GM19238 (cell line): ENCODE measurements at regions not wholly inside any gene's neighbourhood (a gene's known extent, or its start where the extent isn't known, plus 50 kb on each side); places are given as distances from the start of the nearest gene placed in this dataset.

Experiments
- DNase-seq: peaks from one replicate; pipeline ENCODE4 v3.0.0; 2011; ENCODE audit warnings: low spot score; ENCODE audit not compliant: insufficient read length

GRCh38 chr14:49019467-49020115 is 566.6 kb downstream of the RPS29 start:
- no peak for DNase-seq

DNA sequence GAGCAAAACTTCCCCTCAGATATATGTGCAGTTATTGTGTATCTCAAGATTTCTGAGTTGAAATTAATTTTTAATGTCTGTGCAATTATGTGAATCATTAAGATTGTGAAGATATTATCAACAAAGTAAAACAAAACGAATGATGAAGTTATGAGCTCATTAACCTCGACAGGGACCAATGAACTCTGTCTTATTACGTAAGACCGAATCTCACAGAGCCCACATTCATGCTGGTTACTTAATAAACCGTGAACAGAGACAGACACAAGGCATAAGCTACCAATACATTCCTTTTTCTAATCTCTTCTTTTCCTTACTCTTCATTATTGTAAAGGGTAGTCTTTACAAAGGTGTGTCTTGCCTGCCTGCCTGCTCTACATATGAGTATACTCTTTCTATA is 568.7 kb downstream of the RPS29 start:
- DNase-seq, result no peak

- no peak for DNase-seq
Observed at GRCh38 chr14:49016381-49016780, 569.8 kb downstream of the RPS29 start.

DNA sequence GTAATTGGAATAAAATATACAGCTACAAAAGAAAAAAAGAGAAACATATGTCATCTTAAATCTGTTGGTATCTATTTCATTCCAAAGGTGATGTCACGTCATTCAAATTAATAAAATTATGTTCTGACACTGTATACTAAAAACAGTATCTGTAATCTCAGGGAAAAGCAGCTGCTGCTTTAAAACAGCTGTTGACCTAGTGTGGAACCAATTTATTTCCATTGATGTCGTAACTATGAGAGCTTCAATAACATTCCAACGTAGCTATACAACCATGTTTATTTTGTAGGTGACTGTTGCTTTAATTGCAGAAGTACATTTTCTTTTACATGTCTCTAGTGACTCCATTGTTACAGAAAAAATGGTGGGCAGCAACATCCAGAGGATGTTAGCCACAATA is 571.7 kb downstream of the RPS29 start:
- DNase-seq, result no peak

DNA sequence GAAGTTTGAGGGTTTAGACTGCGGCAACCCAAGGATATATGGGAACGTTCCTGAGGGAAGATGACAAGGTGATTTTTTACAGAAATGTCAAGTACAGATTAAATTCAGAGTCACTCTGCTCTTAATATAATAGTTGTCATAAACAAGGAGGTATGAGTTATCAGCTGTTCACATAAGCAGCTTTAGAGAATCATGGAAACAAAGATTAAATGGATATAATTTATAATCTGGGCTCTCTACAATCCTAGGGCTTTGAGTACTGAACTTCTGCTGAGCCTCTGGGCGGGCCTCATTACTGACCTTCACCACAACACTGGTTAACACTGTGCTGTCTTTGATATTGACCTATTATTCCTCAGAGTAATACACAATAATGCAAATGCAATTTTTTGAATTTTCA is 577.8 kb downstream of the RPS29 start:
- no peak for DNase-seq

DNA sequence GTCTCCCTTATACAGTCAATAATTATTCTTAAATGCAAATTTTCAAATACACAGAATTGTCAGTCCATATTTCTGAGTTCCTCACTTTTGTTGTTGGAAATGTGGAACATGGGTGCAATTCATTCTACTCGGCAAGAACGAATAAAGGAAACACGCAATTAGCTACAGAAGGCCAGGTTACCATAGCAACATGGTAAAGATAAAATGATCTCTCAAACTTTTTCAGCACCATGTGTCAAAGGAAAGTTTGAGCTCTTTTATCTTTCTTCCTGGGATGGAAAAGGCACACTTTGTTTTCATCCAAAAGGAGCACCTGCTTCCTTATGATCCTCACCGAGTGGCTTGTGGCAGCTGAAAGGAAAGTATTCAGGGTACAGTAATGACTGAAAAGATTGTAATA is 595.0 kb downstream of the RPS29 start:
- DNase-seq, result no peak

DNA sequence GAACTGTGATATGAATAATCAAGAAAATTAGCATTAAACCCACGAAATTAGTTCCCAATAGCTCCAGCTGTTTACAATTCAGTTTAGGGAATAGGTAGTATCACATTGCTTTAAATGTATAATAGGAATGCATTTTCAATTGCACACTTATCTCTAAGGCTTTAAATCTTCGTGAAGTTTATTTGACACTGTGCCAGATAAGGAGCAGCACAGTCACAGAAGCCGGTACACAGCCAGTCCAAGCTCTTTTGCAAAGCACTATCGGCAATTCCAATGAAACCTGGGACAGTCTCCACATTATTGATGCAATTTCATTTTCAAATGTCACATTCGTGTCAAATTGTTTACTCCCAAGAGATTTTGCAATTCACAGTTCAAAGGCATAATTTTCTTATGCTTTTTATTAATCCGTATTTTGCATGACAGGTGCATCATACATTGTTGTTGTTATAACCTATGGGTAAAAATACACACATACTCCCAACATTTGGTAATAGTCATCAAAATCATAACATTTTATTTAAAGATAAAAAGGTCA is 602.8 kb downstream of the RPS29 start:
- DNase-seq, result no peak

DNA sequence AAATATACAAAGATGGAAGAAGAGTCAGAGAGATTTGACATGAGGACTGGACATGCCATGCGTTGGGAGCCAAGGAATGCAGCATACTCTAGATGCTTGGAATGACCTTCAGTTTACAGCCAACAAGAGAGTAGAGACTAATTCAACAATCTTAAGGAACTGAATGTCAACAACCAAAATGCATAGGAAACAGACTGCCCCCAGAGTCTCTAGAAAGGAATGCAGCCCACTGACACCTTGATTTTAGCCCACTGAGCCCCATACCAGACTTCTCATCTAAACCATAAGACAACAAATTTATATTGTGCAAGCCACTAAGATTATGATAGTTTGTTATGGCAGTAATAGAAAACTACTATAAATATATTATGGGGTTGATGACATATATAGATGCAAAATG is 611.2 kb downstream of the RPS29 start:
- no peak for DNase-seq

DNA sequence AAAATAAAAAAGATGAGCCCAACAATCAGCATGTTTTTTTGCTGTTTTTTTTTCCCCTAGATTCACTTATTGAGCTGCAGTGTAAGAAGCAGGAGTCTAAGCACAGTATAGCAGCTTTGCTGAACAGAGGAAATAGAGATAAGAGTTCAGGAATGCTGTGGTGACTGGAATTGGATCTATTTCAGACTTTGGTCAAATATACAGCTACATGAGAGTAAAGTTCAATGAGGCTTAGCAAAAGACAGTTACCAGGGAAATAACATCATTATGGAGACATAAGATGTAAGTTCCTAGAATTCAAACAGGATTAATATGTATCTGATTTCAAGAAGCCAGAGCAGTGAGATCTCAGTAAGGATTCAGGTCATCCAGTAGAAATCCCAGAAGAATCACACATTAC is 613.0 kb downstream of the RPS29 start:
- DNase-seq, result no peak

DNA sequence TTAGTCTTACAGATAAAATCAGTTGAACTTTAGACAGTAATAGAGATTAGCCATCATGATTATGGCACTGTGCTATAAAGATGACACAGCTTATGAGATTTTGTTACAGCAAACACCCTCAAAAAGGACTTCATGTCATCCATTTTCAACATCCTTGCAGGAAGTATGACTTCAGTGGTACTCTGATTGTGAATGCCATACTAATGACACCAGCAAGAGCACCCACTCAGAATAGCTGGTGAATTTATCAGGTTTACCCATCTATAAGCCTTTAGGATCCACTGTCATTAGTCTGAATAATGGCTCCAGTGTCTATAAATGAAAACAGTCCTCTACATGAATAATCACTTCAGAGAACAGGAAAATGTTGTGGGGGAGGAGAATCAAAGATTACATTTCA is 615.2 kb downstream of the RPS29 start:
- no peak for DNase-seq

- DNase-seq, result no peak
Observed at GRCh38 chr14:48967419-48967818, 618.8 kb downstream of the RPS29 start.

GRCh38 chr14:48963231-48963790 is 622.9 kb downstream of the RPS29 start:
- DNase-seq, result no peak

DNA sequence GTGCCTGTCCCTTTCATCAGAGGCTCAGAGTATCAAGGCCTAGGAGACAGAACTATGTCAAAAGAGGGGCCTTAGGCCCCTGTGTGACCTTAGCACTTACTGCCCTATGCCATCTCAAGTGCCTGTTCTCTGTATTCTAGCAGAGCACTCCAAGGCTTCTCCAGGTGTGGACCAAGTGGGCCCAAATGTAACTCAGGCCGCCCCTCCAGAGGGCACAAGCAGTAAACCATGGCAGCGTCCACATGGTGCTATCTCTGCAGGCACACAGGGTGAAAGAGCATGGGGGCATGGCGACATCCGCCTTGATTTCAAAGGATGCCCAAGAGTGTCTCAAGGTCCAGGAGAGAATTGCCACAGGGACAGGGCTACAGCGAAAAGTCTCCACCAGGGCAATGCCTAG is 628.7 kb downstream of the RPS29 start:
- no peak for DNase-seq

DNA sequence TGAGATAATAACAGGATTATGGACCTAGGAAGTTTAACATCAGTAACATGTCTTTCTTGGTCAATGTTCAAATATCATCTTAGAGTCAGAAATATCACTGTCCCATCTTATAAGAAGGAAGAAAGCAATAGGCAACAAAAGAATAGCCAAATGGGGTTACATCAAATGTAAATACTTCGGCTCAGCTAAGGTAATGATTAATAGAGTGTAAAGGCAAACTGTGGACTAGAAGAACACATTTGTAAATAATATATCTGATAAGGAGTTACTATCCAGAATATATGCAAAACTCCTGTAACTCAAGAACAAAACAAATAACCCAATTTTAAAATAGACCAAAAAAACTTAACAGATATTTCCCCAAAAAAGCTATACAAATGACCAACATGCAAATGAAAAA is 630.3 kb downstream of the RPS29 start:
- DNase-seq, result no peak

DNA sequence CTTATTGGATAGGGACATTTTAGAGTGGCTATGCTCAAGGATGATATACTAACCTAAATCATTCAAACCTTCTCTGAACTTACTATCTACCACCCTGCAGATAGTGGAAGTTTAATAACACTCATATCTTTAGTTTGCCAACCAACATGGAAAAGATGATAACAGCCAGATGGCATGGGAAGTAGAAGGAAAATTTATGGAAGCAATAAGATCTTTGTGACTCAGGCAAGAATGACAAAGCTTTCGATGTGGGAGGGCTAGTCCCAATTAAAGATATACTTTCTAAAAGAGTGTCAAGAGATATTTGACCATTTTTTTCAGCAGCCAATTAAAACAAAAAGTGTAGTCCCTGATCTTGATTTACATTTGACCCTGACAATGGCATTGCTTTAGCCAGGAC is 631.7 kb downstream of the RPS29 start:
- no peak for DNase-seq

DNA sequence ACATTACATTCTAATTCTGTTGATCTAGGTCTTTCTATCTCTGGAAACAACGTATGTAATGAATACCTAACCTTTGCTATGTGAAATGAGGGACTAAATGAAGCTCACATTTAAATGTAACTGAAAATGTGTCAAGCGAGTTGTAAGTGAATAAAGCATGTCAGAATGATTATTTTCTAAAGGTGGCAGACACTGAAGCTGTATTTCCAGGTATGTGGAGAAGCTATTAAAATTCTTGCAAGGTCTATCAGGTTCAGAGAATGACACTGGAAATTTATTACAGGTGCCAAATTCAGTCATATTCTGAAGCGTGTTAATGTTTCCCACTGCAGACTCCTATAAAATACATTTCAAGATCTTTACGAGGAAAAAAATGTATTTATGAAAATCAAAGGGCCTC is 641.4 kb downstream of the RPS29 start:
- DNase-seq, result no peak

DNA sequence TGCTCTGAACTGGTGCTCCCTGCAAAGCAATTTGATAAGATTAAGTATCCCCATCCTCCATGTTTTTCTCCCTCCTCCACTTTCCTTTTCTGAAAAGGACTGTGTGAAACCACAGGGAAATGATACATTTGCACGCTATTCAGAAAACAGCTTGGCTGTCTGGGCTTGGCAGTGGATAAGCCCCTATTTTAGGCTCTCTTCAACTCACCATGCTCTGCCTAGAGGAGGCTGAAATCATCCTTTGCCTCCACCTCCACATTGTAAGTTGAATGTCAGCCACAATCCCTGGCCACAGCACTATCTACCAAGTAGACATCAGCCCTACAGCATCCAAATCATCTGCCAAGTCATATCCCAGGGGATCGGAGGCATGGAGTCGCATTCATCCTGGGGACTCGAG is 642.3 kb downstream of the RPS29 start:
- no peak for DNase-seq

DNA sequence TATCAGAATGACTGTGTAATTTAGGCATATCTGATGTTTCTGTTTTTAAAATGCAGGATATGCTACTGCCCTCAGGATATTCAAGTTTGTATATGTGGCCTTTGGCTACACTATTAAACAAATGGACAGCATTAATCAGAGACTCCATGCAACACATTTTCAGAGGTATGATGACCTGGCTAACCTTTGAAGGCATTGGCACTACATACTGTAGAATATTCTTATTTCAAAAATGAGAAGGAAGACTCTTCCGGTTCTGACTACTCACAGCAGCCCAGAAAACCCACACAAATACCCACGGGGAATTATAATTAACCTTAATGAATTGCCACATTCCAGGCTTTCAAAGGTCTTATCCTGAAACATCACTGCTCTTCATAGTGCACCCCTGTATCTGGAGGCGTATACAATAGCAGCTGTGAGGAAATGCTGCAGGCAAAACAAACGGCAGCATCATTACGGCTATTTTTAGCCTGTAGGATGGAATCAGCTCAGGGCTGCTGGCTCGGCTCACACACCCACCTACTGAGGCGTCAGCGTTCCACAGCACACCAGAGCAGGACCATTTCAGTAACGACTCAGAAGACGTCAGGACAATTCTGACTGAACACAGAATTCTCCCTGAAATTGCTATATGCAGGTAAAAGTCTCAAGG is 648.5 kb downstream of the RPS29 start:
- no peak for DNase-seq

DNA sequence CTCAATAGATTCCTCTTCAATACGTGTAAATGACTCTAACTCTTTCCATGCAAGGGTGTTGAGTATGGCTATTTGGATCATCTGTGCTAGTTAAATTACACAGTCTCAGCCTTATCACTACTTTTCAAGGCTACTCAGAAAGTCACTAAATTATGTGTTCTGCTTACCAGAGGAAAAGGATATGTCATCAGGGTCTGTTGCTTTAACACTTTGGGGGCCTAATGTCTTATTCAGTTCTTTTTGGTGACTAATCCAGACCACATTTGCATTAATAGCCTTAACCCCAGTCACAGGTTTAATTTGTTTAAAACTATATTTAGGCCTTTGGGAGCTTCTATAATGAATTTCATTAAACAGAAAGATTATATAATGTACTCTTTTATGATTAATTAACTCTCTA is 649.3 kb downstream of the RPS29 start:
- no peak for DNase-seq

- DNase-seq, result no peak
Observed at GRCh38 chr14:48936362-48936761, 649.8 kb downstream of the RPS29 start.

DNA sequence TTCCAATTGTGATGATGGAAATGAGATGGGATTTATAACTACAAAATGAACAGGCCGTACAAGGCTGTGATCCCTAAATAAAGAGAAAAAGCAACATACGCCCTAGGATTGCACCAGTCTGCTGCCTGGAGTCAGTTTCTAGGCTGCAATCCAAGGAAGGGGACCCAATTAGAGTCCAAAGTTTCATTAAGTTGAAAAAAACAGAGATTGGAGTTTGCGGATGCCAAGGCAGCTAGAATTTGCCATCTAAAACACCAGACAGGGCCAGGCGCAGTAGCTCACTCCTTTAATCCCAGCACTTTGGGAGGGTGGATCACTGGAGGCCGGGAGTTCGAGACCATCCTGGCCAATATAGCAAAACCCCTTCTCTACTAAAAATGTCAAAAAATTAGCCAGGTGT is 661.0 kb downstream of the RPS29 start:
- DNase-seq, result no peak

DNA sequence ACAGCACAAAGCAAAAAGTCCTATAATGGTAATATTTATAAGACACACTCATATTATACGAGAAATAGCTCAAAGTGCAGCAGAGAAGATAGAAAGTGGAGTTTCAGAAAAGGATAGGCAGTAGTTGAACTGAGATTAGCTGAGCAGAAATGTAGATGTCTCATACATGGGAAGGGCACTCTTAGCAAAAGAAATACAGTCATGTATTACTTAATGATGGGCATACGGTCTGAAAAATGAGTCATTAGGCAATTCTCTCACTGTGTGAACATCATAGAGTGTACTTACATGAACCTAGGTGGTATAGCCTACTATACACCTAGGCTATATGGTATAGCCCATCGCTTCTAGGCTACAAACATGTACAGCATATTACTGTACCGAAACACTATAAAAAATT is 671.3 kb downstream of the RPS29 start:
- DNase-seq, result no peak

GRCh38 chr14:48914382-48914781 is 671.8 kb downstream of the RPS29 start:
- DNase-seq, result no peak
